AG04450 (cell line): ENCODE measurements at regions not wholly inside any gene's neighbourhood (a gene's known extent, or its start where the extent isn't known, plus 50 kb on each side); places are given as distances from the start of the nearest gene placed in this dataset.

ENCODE experiments used
- CTCF ChIA-PET: fragments of 300-600, 350-600 bp; formaldehyde crosslinking; extraction: SDS; loops from one replicate; lab custom pipeline; 2022; ENCODE audit warnings: antibody characterized with exemption, inconsistent platforms; lab: Charles Lee
- POLR2A ChIA-PET: fragments of 350-600 bp; formaldehyde crosslinking; extraction: SDS; loops from one replicate; lab custom pipeline; 2021; ENCODE audit warnings: antibody characterized with exemption, inconsistent platforms; lab: Yijun Ruan, JAX
- DNase-seq: peaks from one replicate; pipeline ENCODE4 v3.0.0-alpha.2; 2011; ENCODE audit warnings: low read depth, low spot score
- H3K27ac ChIP-seq: one replicate; pipeline ENCODE4 v1.5.1; 2012; ENCODE audit warnings: low read depth, low read length, control low read depth
- H3K27me3 ChIP-seq: one replicate; pipeline ENCODE4 v1.6.0; 2012; ENCODE audit warnings: low read length; ENCODE audit not compliant: control insufficient read depth, insufficient read depth
- H3K4me3 ChIP-seq: 2 replicates; pipeline ENCODE4 v1.5.1; 2011; ENCODE audit warnings: mild to moderate bottlenecking, low read depth, low read length, control low read depth
- H3K9me3 ChIP-seq: 2 replicates; pipeline ENCODE4 v1.5.1; 2012; ENCODE audit warnings: low read length; ENCODE audit not compliant: control insufficient read depth, insufficient read depth
- TF ChIP-seq, protein P1 (sequence below): IDR thresholded peaks from 2 replicates; pipeline ENCODE4 v1.5.1; 2011; ENCODE audit warnings: low read depth, low read length, control low read depth, inconsistent platforms

DNA sequence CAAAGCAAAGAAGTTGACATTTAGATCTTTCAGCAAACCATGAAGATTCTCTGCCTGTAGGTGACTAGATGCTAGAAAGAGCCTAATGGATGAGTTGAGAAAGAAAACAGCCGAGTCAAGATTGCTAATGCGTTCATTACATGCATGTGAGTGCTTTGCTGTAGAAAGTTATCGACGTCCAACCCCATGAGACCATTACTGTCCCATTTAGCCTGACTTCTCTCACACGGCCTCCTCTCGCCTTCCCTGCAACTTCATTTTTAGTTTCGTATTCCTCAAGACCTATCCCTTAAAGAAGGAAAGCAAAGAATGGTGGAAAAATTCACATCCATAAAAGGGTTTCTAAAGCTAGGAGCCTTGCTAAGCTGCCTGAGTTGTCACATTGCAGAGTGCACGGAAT, 113.7 kb upstream of the DPP6 start:
- DNase-seq: no peak
- CTCF ChIA-PET: no interaction called here
- Histone ChIP-seq H3K27ac (no peak overlapping the region), H3K27me3 (no peaks in the 10 kb centered on the region), H3K9me3 (peaks cover 66% of the 10 kb centered on the region), H3K4me3 (no peak overlapping the region)
- TF ChIP-seq, protein P1, sequence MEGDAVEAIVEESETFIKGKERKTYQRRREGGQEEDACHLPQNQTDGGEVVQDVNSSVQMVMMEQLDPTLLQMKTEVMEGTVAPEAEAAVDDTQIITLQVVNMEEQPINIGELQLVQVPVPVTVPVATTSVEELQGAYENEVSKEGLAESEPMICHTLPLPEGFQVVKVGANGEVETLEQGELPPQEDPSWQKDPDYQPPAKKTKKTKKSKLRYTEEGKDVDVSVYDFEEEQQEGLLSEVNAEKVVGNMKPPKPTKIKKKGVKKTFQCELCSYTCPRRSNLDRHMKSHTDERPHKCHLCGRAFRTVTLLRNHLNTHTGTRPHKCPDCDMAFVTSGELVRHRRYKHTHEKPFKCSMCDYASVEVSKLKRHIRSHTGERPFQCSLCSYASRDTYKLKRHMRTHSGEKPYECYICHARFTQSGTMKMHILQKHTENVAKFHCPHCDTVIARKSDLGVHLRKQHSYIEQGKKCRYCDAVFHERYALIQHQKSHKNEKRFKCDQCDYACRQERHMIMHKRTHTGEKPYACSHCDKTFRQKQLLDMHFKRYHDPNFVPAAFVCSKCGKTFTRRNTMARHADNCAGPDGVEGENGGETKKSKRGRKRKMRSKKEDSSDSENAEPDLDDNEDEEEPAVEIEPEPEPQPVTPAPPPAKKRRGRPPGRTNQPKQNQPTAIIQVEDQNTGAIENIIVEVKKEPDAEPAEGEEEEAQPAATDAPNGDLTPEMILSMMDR: no peak
- POLR2A ChIA-PET: no interaction called here

DNA sequence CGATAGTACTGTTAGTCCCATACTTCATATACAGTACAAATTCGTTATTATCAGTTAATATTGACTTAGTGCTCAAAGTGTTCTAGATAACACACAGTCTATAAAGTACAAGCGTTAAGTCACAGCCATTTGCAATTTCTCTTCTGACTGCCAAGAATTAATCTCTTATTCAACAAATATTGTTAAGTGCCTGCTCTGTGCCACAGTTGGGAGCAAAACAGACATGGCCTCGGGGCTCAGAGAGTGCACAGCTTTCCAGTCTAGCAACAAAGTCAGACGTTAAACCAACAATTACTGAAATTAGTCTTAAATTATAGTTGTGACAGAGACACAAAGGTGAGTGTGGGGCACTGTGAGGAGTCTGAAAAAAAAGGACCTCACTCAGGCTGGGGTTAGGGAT, 113.0 kb upstream of the DPP6 start:
- peaks cover 64% of the 10 kb centered on the region for H3K9me3 ChIP-seq
- TF ChIP-seq, protein P1: no peak
- CTCF ChIA-PET: no interaction called here
- no peak for DNase-seq
- no peak overlapping the region for H3K27ac ChIP-seq
- H3K27me3 ChIP-seq: no peaks in the 10 kb centered on the region
- no peak overlapping the region for H3K4me3 ChIP-seq
- POLR2A ChIA-PET: no interaction called here

DNA sequence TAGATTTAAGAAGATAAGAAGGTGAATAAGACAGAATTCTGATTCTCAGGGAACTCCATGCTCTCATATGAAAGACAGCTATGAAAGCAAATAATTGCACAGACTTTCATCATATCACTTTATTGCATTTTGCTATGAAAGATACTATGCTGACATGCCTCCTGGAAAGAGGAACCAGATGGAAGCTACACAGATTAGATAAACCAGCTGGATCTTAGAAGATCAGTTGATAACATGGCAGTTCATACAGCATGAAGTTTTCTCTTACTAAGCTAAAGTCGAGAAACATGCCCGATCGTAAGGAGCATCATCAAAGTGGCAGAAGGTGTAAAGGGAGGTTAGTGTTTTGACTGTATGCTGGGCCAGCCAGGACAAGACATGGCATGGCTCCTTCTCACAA, 112.5 kb upstream of the DPP6 start:
- ChIA-PET CTCF (no interaction called here), POLR2A (no interaction called here)
- Histone ChIP-seq H3K27ac (no peak overlapping the region), H3K27me3 (no peaks in the 10 kb centered on the region), H3K4me3 (no peak overlapping the region), H3K9me3 (peaks cover 66% of the 10 kb centered on the region)
- TF ChIP-seq, protein P1: no peak
- DNase-seq: no peak

DNA sequence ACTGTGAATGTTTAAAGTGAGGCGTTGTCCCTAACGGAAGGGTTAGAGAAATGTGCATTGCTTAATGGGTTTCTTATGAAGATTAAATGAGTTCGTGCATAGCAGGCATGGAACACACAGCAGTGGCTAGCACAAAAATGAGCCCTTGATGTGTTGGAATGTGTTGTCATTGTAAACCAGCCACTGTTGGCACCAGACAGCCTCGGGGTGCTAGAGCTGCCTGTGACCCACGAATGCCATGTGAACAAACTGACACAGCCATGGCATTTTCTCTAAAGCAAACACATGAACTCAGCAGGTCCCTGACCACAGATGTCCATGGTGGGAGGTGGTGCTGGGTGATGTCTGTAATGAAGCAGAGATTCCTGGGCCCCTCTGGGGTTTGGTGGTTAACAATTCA, 111.1 kb upstream of the DPP6 start:
- ChIA-PET POLR2A (no interaction called here), CTCF (no interaction called here)
- TF ChIP-seq, protein P1: no peak
- Histone ChIP-seq H3K4me3 (no peak overlapping the region), H3K27ac (no peak overlapping the region), H3K9me3 (peaks cover 65% of the 10 kb centered on the region), H3K27me3 (no peaks in the 10 kb centered on the region)
- DNase-seq: no peak

DNA sequence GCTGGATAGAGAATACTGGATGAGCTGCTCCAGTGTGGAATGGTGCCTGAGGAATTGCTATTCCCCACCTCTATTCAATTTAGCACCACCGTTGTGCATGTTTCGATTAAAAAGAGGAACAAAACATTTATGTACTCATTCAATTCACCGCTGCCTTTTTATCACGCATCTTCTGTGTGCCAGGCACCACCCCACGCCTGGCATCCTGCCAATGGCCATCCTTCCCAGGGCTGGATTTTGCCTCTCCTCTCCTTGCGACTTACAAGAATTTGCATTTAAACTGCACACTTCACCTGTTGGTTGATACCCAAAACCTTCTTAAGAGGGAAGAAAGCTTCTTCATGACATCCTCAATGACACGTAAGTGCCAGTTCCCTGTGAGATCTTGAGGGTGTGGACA, 110.2 kb upstream of the DPP6 start:
- Histone ChIP-seq H3K27ac (no peak overlapping the region), H3K4me3 (no peak overlapping the region), H3K9me3 (peaks cover 66% of the 10 kb centered on the region), H3K27me3 (no peaks in the 10 kb centered on the region)
- POLR2A ChIA-PET: interaction anchor here (0.8 kb wide), 1 partner anchor 14 kb away, joined by 4 read pairs; no protein-coding TSS in a partner anchor
- TF ChIP-seq, protein P1: no peak
- CTCF ChIA-PET: no interaction called here
- no peak for DNase-seq
